ENCODE measurements at regions not wholly inside any gene's neighbourhood (a gene's known extent, or its start where the extent isn't known, plus 50 kb on each side); places are given as distances from the start of the nearest gene placed in this dataset.
"Not testable (repeated sequence)": the region's sequence is repeated elsewhere in the genome, so short reads cannot be mapped to it uniquely, and the experiment has no call there.

GRCh38 chr6:137395316-137395715, 98.9 kb downstream of the OLIG3 start:
- no peak for DNase-seq

DNA sequence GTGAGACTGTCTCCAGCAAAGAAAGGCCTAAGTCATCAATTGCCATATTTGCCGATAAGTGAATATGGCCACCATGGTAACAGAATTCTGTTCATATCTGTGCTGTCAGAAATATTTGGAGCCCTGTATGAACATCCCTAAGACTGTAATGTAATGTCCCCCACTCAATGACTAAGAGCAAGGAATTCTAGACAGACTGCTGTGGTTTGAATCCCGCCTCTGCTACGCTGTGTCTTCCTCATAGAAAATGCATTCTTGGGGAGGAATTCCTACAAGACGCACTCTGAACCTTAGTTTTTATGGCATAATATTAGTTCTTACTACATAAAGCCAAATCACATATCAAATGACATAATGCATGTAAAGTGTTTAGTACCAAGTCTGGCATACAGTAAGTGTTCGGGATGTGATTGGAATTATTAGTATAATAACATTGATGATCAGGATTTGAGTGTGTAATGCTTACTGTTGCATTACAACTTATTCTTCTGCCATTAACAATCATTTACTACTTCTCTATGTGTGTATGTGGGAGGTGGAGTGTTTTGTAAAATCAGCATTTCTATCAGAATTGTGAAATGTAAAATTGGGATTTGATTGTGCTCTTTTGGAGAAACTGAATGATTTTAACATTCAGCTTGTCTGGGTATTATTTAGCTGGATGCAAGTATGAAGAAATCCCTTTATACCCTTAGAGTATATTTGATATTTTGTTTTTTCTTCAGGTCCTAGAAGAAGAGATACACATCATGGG, 103.0 kb downstream of the OLIG3 start:
- no peak for DNase-seq

GRCh38 chr6:137390334-137390733, 103.9 kb downstream of the OLIG3 start:
- peak; percentile 60 for DNase-seq

DNA sequence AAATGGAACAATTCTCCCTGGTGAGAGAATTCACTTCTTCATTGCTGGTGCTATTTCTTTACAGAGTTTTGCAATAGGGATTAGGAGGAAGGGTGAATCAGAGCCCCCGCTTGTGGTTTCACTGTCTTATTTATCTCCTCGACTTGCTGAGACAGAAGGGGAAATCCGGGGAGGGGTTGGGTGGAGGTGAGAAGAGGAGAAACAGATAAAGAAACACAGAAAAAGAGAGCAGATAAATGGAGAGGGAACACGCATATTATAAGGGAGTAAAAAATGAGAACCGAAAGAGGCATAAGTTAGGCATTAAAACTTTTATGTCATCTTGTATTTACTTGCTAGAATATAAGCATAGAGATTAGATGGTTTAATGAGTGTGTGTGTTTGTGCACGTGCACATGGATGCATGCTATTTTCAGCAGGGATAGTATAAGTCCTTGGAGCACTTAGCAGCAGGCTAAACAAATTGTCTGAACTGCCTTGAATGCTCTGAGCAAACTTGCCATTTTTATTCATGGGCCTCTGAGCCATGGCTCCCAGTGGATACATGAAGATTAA, 105.0 kb downstream of the OLIG3 start:
- DNase-seq: no peak

GRCh38 chr6:137387096-137387764, 107.0 kb downstream of the OLIG3 start:
- DNase-seq: no peak

GRCh38 chr6:137383287-137383686, 110.9 kb downstream of the OLIG3 start:
- not testable (repeated sequence) for DNase-seq

- DNase-seq: no peak
Observed at GRCh38 chr6:137378090-137378369, 116.2 kb downstream of the OLIG3 start.

DNA sequence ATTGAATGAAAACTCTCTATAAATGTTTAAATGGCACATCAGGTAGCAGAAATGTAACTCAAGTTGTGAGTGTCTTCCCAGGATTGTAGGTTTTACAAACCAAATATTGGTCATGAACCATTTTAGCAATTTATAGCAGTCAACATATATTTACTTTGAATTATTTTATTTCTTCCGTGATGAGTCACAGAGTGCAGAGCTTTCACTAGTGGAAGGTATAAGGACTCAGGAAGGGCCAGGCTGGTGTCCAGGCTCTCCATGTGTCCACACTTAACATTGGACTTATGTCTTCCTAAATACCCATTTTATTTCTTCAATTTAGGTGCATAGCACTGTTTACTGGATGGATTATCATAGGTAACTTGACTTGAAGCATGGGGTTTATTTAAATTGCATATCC, 120.9 kb downstream of the OLIG3 start:
- DNase-seq: no peak

DNA sequence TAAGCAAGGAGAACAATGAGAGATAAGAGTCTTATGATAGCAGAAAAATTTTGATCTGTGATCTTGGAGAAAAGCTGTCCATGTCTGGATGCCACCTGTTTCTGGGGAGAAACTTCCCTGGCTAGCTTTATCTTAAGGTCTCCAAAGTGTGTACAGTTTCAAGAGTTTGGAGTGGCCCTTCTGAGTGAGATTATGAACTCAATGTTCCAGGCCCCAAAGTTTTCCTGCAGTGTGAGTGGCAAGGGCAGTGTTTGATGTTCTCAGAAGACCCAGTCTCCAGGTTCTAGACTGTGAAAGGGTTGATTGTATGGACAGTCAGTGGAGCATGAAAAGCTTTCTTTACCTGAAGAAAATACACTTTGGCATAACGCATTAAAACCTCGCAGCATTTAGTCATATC, 121.7 kb downstream of the OLIG3 start:
- DNase-seq: no peak

DNA sequence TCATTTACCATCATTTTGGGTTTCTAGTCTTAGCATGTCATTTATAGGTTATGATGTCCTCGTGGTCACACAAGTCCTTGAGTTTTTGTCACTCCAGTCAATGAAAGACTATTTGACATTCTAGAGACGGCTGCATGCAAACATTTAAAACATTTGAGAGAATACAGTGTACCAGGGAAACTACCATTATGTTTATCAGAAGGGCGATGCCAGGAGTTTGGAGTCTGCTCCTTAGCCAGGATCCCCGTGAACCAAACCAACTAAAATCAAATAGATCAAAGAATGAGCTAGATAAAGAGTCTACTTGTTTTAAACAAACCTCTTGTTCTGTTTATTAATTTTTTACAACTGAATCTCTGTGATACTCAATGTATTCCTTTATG, 122.6 kb downstream of the OLIG3 start:
- DNase-seq: no peak

GRCh38 chr6:137370871-137371633, 123.1 kb downstream of the OLIG3 start:
- DNase-seq: peak; percentile 23

- no peak for DNase-seq
Observed at GRCh38 chr6:137369136-137369535, 125.1 kb downstream of the OLIG3 start.

DNA sequence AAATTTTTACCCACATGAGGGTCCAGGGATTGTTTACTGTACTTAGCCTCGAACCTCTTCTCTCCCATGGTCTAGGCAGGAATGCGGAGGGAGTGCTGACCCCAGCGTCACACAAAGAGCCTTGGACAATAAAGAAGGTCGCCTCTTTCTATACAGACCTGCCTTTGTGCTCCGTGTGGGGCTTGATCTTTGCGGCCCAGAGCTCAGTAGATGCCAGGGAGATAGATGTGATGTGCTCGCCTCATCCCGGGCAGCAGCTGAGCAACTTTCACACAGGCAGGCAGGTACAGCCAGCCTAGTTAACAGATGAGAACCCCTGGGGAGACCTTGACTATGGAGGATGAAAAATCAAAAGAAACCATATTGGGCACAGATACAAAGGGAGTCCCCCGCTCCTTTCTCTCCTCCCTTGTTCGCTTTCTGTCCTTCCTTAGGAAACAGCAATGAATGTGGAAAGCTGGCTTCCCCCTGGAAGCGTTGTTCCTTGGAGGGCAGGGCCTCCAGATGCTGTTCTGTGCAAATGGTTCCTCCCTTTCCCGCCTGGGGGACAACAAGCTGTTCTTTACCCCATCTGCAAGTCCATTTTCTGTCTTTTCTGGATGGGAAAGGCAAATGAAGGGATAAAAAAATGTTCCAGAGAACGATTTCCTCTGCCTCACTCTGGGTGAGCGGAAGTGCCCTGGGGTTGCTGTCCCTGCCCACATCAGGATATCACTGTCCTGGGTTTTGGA, 128.3 kb downstream of the OLIG3 start:
- no peak for DNase-seq

DNA sequence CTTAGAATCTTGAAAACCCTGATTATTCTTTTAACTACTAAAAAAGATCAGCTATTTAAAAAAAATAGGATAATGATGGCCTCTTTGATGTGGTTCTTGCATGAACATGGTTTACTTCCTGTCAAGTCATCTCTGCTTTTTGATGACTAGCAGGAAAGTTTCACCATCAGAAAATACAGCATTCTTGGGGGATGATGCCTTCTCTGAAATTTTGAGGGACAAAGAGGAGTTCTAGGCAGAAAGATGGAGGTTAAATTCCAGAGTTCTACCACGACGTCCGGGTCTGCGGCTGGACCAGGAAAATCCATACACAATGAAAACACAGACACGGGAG, 130.4 kb downstream of the OLIG3 start:
- no peak for DNase-seq

GRCh38 chr6:137362878-137363804, 131.1 kb downstream of the OLIG3 start:
- DNase-seq: no peak

DNA sequence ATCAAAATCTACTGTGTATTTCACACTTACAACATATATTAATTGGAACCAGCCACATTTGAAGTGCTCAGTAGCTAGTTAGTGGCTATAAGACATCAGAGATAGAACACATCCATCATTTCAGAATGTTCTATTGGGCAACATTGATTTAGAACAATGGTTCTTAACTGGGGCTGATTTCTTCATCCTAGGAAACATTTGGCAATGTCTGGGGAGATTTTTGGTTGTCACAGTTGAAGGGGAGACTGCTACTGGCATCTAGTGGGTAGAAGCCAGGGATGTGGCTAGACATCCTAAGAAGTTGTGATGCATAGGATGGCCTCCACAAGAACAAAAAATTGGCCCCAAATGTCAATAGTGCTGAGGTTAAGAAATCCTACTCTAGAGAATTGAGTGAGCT, 132.5 kb downstream of the OLIG3 start:
- no peak for DNase-seq

- no peak for DNase-seq
Observed at GRCh38 chr6:137358273-137358672, 135.9 kb downstream of the OLIG3 start.

- DNase-seq: no peak
Observed at GRCh38 chr6:137357948-137358266, 136.3 kb downstream of the OLIG3 start.

- no peak for DNase-seq
Observed at GRCh38 chr6:137357263-137357947, 136.8 kb downstream of the OLIG3 start.

GRCh38 chr6:137353842-137354397, 134.7 kb upstream of the IFNGR1 start:
- DNase-seq: no peak

DNA sequence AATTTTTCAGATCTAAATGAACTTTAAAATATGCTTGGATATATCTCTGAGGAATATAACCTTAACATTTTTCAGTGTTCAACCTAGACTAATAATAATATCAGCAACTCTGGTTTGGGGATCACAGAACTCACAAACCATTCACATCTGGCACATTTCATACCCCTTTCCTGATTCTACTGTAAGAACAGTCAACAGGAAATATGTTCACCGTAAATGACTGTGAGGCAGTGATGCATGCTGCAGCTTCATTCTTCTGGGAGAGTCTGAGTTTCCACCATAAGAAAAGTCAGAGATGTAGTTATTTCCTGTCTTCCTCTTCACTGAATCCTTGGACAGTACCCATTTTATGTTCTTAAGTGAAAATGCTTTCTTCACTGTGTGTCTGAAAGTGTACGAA, 134.2 kb upstream of the IFNGR1 start:
- no peak for DNase-seq
